ENCODE measurements at regions not wholly inside any gene's neighbourhood (a gene's known extent, or its start where the extent isn't known, plus 50 kb on each side); places are given as distances from the start of the nearest gene placed in this dataset.

GRCh38 chr1:238998577-238998976 is 387.8 kb upstream of the CHRM3 start:
- Histone ChIP-seq H3K36me3 (no peaks in the 10 kb centered on the region), H3K27ac (no peak overlapping the region), H3K27me3 (no peaks in the 10 kb centered on the region), H3K4me1 (no peaks in the 10 kb centered on the region), H3K9me3 (no peaks in the 10 kb centered on the region), H3K4me3 (no peak overlapping the region)
- no peak for DNase-seq (ENCODE audit: low spot score)
- no peak for TF ChIP-seq CTCF (IDR thresholded peaks at IDR 0.05)

- H3K27me3 ChIP-seq = no peaks in the 10 kb centered on the region
- H3K36me3 ChIP-seq = no peaks in the 10 kb centered on the region
- H3K4me3 ChIP-seq = no peak overlapping the region
- DNase-seq (ENCODE audit: low spot score) = no peak
- TF ChIP-seq CTCF (IDR thresholded peaks at IDR 0.05) = no peak
- no peak overlapping the region for H3K27ac ChIP-seq
- H3K4me1 ChIP-seq = no peaks in the 10 kb centered on the region
- H3K9me3 ChIP-seq = no peaks in the 10 kb centered on the region
Measured at GRCh38 chr1:238991765-238992495, 394.4 kb upstream of the CHRM3 start.

GRCh38 chr1:238985312-238985711 is 401.1 kb upstream of the CHRM3 start:
- no peaks in the 10 kb centered on the region for H3K36me3 ChIP-seq
- H3K27me3 ChIP-seq = no peaks in the 10 kb centered on the region
- no peaks in the 10 kb centered on the region for H3K9me3 ChIP-seq
- H3K27ac ChIP-seq = no peak overlapping the region
- H3K4me1 ChIP-seq = no peaks in the 10 kb centered on the region
- DNase-seq (ENCODE audit: low spot score) = no peak
- H3K4me3 ChIP-seq = no peak overlapping the region
- TF ChIP-seq CTCF (IDR thresholded peaks at IDR 0.05) = no peak

GRCh38 chr1:238982736-238983135 is 403.6 kb upstream of the CHRM3 start:
- no peaks in the 10 kb centered on the region for H3K36me3 ChIP-seq
- no peak for TF ChIP-seq CTCF (IDR thresholded peaks at IDR 0.05)
- no peak overlapping the region for H3K4me3 ChIP-seq
- DNase-seq (ENCODE audit: low spot score) = no peak
- no peaks in the 10 kb centered on the region for H3K9me3 ChIP-seq
- no peak overlapping the region for H3K27ac ChIP-seq
- no peaks in the 10 kb centered on the region for H3K27me3 ChIP-seq
- H3K4me1 ChIP-seq = no peaks in the 10 kb centered on the region

- Histone ChIP-seq H3K4me3 (no peak overlapping the region), H3K36me3 (no peaks in the 10 kb centered on the region), H3K27ac (no peak overlapping the region), H3K9me3 (no peaks in the 10 kb centered on the region), H3K27me3 (no peaks in the 10 kb centered on the region), H3K4me1 (no peaks in the 10 kb centered on the region)
- TF ChIP-seq CTCF (IDR thresholded peaks at IDR 0.05) = no peak
- no peak for DNase-seq (ENCODE audit: low spot score)
Measured at GRCh38 chr1:238981317-238981933, 404.9 kb upstream of the CHRM3 start.
